Spleen (tissue), 11 donors: ENCODE measurements at regions not wholly inside any gene's neighbourhood (a gene's known extent, or its start where the extent isn't known, plus 50 kb on each side); places are given as distances from the start of the nearest gene placed in this dataset.
"Not testable (repeated sequence)": the region's sequence is repeated elsewhere in the genome, so short reads cannot be mapped to it uniquely, and the experiment has no call there.

ENCODE experiments used
- DNase-seq: peaks from one replicate; pipeline ENCODE4 v3.0.0-alpha.2; 2020
- H3K27ac ChIP-seq, 8 donors: fragments of 200-600 bp; sonication (generic) in 7 of 8; 1 replicate in 4 of 8; 2 replicates in 4 of 8; pipeline versions ENCODE4 v1.5.0 to v1.8.0; 2016 to 2021; ENCODE audit warnings: inconsistent platforms in 4 of 8, mild to moderate bottlenecking in 4 of 8, moderate library complexity in 1 of 8
- H3K27me3 ChIP-seq, 7 donors: fragments of 200-600 bp; sonication (generic) in 6 of 7; replicated peaks in 1 of 7; 1 replicate in 4 of 7; 2 replicates in 3 of 7; pipeline versions ENCODE4 v1.5.0 to v1.8.0; 2016 to 2021; ENCODE audit warnings: inconsistent platforms in 3 of 7, mild to moderate bottlenecking in 1 of 7
- H3K36me3 ChIP-seq, 6 donors: fragments of 200-600 bp; sonication (generic) in 5 of 6; 1 replicate in 4 of 6; 2 replicates in 2 of 6; pipeline versions ENCODE4 v1.5.0 to v1.8.0; 2016 to 2021; ENCODE audit warnings: inconsistent platforms in 2 of 6
- H3K4me1 ChIP-seq, 6 donors: fragments of 200-600 bp; sonication (generic) in 5 of 6; 1 replicate in 3 of 6; 2 replicates in 3 of 6; pipeline versions ENCODE4 v1.5.0 to v1.8.0; 2016 to 2021; ENCODE audit warnings: inconsistent platforms in 3 of 6
- H3K4me3 ChIP-seq, 8 donors: fragments of 200-600 bp; sonication (generic) in 7 of 8; 1 replicate in 4 of 8; 2 replicates in 4 of 8; pipeline versions ENCODE4 v1.5.0 to v1.8.0; 2016 to 2021; ENCODE audit warnings: inconsistent platforms in 4 of 8, mild to moderate bottlenecking in 4 of 8, moderate library complexity in 2 of 8
- H3K9me3 ChIP-seq, 8 donors: fragments of 200-600 bp; sonication (generic) in 7 of 8; 1 replicate in 4 of 8; 2 replicates in 4 of 8; pipeline versions ENCODE4 v1.5.0 to v1.8.0; 2016 to 2021; ENCODE audit warnings: inconsistent platforms in 4 of 8
- WGBS, 5 donors: extraction: QIAGEN DNeasy Blood & Tissue Kit in 3 of 5; methylation state at CpG; one replicate each; pipeline versions ENCODE4 v1.1.5 to v1.1.7; 2013 to 2018; 5-methylcytosine and 5-hydroxymethylcytosine counted together
- intact Hi-C: fragments of 100-400 bp; cut with DNase I; formaldehyde crosslinking; loops from one replicate; pipeline ENCODE4 v1.15.0; 2023; ENCODE audit warnings: low total_unique reads
- donor health status: healthy with polysubstance abuse.
- donor health status: DM: no; HTN: no; CAD: no; lungs with moderate emphysema.
- donor health status: DM: no; HTN: no; CAD: no.
- donor health status: Bipolar disorder and iron deficiency.
- donor health status: healthy.
- donor health status: DM: no; HTN: no; CAD: no.
- donor health status: DM: yes; HTN: yes; CAD: no.

- DNase-seq, H3K27ac ChIP-seq, H3K4me3 ChIP-seq, H3K9me3 ChIP-seq, H3K27me3 ChIP-seq, intact Hi-C loops, H3K4me1 ChIP-seq, H3K36me3 ChIP-seq: not testable (repeated sequence)
Measured at GRCh38 chr16:90220315-90220714, 143.2 kb upstream of the PRDM7 start.

- intact Hi-C loops, H3K27ac ChIP-seq, H3K9me3 ChIP-seq, H3K4me1 ChIP-seq, H3K4me3 ChIP-seq, H3K36me3 ChIP-seq, H3K27me3 ChIP-seq: not testable (repeated sequence)
- DNase-seq: peak; percentile 36
- WGBS, 5 donors: 70 to 83% (median 78%) methylated on average over 5 to 7 of the region's 11 CpGs; no CpG with 5 or more reads in 2 of the 5 donors
Measured at GRCh38 chr16:90175610-90176009, 98.5 kb upstream of the PRDM7 start.

GRCh38 chr16:90171626-90172025 lies 94.5 kb upstream of the PRDM7 start:
- DNase-seq, H3K4me1 ChIP-seq, H3K4me3 ChIP-seq, H3K9me3 ChIP-seq, H3K27me3 ChIP-seq, intact Hi-C loops, H3K27ac ChIP-seq: not testable (repeated sequence)
- peaks cover 0 to 27% (median 0%) of the 10 kb centered on the region in 6 donors for H3K36me3 ChIP-seq
- 91 to 98% (median 95%) methylated on average over 10 to 16 of the region's 21 CpGs for WGBS, 5 donors

- H3K9me3 ChIP-seq, DNase-seq, intact Hi-C loops, H3K4me1 ChIP-seq, H3K27me3 ChIP-seq, H3K27ac ChIP-seq, H3K4me3 ChIP-seq: not testable (repeated sequence)
- H3K36me3 ChIP-seq: peaks cover 0 to 29% (median 0%) of the 10 kb centered on the region in 6 donors
- WGBS, 5 donors: 90 to 93% (median 91%) methylated on average over 17 to 21 of the region's 29 CpGs
Measured at GRCh38 chr16:90169127-90169655, 92.1 kb upstream of the PRDM7 start.

GRCh38 chr16:90168349-90169126 lies 91.4 kb upstream of the PRDM7 start:
- peaks cover 0 to 29% (median 0%) of the 10 kb centered on the region in 6 donors for H3K36me3 ChIP-seq
- 83 to 98% (median 91%) methylated on average over 7 to 34 of the region's 38 CpGs for WGBS, 5 donors
- H3K27me3 ChIP-seq, H3K27ac ChIP-seq, intact Hi-C loops, H3K9me3 ChIP-seq, H3K4me1 ChIP-seq, H3K4me3 ChIP-seq: not testable (repeated sequence)
- DNase-seq: peak; percentile 32

- DNase-seq, H3K27me3 ChIP-seq, H3K27ac ChIP-seq, intact Hi-C loops, H3K9me3 ChIP-seq, H3K4me1 ChIP-seq, H3K4me3 ChIP-seq: not testable (repeated sequence)
- peaks cover 0 to 29% (median 0%) of the 10 kb centered on the region in 6 donors for H3K36me3 ChIP-seq
- WGBS, 5 donors: 91 to 95% (median 93%) methylated on average over 11 to 14 of the region's 19 CpGs
Measured at GRCh38 chr16:90167734-90168133, 90.6 kb upstream of the PRDM7 start.

- intact Hi-C loops, DNase-seq, H3K27me3 ChIP-seq, H3K4me1 ChIP-seq, H3K4me3 ChIP-seq, H3K9me3 ChIP-seq, H3K27ac ChIP-seq: not testable (repeated sequence)
- 62 to 91% (median 83%) methylated on average over 5 to 7 of the region's 12 CpGs for WGBS, 5 donors
- peaks cover 0 to 29% (median 0%) of the 10 kb centered on the region in 6 donors for H3K36me3 ChIP-seq
Measured at GRCh38 chr16:90166679-90167556, 89.8 kb upstream of the PRDM7 start.

- WGBS, 5 donors: no CpG with 5 or more reads among the region's 4 CpGs
- H3K4me1 ChIP-seq, DNase-seq, H3K36me3 ChIP-seq, H3K9me3 ChIP-seq, H3K27ac ChIP-seq, H3K4me3 ChIP-seq, intact Hi-C loops, H3K27me3 ChIP-seq: not testable (repeated sequence)
Measured at GRCh38 chr16:90151027-90151426, 73.9 kb upstream of the PRDM7 start.
